Neural cell (in vitro differentiated cells): ENCODE measurements at regions not wholly inside any gene's neighbourhood (a gene's known extent, or its start where the extent isn't known, plus 50 kb on each side); places are given as distances from the start of the nearest gene placed in this dataset.

Experiments
- EP300 ChIP-seq: fragments of 450-650 bp; conservative IDR thresholded peaks from 2 replicates; pipeline ENCODE4 v1.6.1; 2014; ENCODE audit warnings: antibody characterized with exemption, mild to moderate bottlenecking, moderate library complexity; ENCODE audit not compliant: poor library complexity, severe bottlenecking
- TF ChIP-seq, protein P1 (sequence below): fragments of 450-650 bp; IDR thresholded peaks from 2 replicates; pipeline ENCODE4 v1.5.1; 2014; ENCODE audit warnings: antibody characterized with exemption, mild to moderate bottlenecking, moderate library complexity; ENCODE audit not compliant: poor library complexity, severe bottlenecking

DNA sequence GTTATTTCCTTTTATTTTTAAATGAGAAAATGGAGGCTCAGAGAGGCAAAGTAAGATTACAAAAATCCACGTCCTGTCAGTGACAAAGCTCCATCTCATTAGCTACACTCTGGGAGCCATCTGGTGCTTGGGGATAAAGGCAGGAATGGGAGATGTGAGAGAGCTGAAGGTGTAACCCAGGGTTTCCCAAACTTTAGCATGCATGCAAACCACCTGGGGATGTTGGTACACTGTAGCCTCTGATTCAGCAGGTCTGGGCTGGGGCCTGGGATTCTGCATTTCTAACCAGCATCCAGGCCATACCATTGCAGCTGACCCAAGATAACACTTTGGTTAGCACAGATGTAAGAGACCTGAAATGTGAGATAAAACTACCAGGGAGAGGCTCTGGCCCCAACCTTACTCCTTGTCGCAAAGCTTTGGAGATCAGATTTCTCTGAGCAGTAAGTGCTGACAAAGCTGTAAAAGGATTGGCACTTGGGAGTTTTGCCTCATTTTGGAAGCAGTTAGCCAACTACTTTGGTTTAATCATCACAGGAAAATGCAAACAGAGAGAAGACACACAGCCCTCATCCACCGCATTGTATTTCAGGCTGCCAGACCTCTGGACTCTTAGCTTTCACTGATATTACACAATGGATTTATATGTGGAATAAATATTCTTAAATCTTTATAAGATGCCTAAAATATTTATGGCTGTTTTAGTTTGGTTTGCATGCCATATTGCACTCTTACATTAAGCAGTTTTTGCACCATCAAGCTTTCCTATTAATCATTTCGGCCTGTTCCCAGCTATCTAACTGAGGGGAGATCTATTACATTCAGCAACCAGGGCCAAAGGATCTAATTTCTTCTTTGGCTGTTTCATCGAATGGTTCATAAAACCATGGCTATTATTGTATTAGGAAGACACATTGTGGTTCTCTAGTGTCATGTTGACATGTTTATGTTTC, 263.0 kb downstream of the EBLN2 start:
- TF ChIP-seq EP300, result no peak
- TF ChIP-seq, protein P1, sequence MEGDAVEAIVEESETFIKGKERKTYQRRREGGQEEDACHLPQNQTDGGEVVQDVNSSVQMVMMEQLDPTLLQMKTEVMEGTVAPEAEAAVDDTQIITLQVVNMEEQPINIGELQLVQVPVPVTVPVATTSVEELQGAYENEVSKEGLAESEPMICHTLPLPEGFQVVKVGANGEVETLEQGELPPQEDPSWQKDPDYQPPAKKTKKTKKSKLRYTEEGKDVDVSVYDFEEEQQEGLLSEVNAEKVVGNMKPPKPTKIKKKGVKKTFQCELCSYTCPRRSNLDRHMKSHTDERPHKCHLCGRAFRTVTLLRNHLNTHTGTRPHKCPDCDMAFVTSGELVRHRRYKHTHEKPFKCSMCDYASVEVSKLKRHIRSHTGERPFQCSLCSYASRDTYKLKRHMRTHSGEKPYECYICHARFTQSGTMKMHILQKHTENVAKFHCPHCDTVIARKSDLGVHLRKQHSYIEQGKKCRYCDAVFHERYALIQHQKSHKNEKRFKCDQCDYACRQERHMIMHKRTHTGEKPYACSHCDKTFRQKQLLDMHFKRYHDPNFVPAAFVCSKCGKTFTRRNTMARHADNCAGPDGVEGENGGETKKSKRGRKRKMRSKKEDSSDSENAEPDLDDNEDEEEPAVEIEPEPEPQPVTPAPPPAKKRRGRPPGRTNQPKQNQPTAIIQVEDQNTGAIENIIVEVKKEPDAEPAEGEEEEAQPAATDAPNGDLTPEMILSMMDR, result no peak
